Astrocyte of the cerebellum (primary cell): ENCODE measurements at regions not wholly inside any gene's neighbourhood (a gene's known extent, or its start where the extent isn't known, plus 50 kb on each side); places are given as distances from the start of the nearest gene placed in this dataset.

Experiments used
- DNase-seq: peaks from one replicate; pipeline ENCODE4 v3.0.0-alpha.2; 2011; ENCODE audit warnings: low read depth
- H3K4me3 ChIP-seq: 2 replicates; pipeline ENCODE4 v1.5.1; 2011; ENCODE audit warnings: mild to moderate bottlenecking, low read depth, low read length, moderate library complexity
- CTCF ChIP-seq: IDR thresholded peaks from 2 replicates; pipeline ENCODE4 v1.5.1; 2012; ENCODE audit warnings: low read length, low read depth, moderate library complexity, mild to moderate bottlenecking; ENCODE audit errors: missing control alignments
- in situ Hi-C: cut with HindIII; loops from 2 replicates; pipeline ENCODE4 v1.10.0; 2017; ENCODE audit warnings: low sequenced_read_pairs

- no peak for DNase-seq
- in situ Hi-C loops: no loop called here
- no peak for TF ChIP-seq CTCF
- H3K4me3 ChIP-seq: no peak overlapping the region
Observed at GRCh38 chr11:98455500-98456307, 565.0 kb upstream of the CNTN5 start.

- in situ Hi-C loops: no loop called here
- no peak for DNase-seq
- H3K4me3 ChIP-seq: no peak overlapping the region
- no peak for TF ChIP-seq CTCF
Observed at GRCh38 chr11:98456308-98456680, 564.5 kb upstream of the CNTN5 start.

- DNase-seq: no peak
- H3K4me3 ChIP-seq: no peak overlapping the region
- TF ChIP-seq CTCF: no peak
- in situ Hi-C loops: no loop called here
Observed at GRCh38 chr11:98495016-98495415, 525.7 kb upstream of the CNTN5 start.

- TF ChIP-seq CTCF: no peak
- H3K4me3 ChIP-seq: no peak overlapping the region
- in situ Hi-C loops: no loop called here
- no peak for DNase-seq
Observed at GRCh38 chr11:98495601-98496000, 525.1 kb upstream of the CNTN5 start.

- TF ChIP-seq CTCF: no peak
- in situ Hi-C loops: no loop called here
- DNase-seq: no peak
- no peak overlapping the region for H3K4me3 ChIP-seq
Observed at GRCh38 chr11:98507208-98507607, 513.5 kb upstream of the CNTN5 start.

- no peak overlapping the region for H3K4me3 ChIP-seq
- in situ Hi-C loops: no loop called here
- no peak for DNase-seq
- no peak for TF ChIP-seq CTCF
Observed at GRCh38 chr11:98512938-98513337, 507.8 kb upstream of the CNTN5 start.

- no peak for DNase-seq
- no peak for TF ChIP-seq CTCF
- no peak overlapping the region for H3K4me3 ChIP-seq
- in situ Hi-C loops: no loop called here
Observed at GRCh38 chr11:98531576-98531975, 489.2 kb upstream of the CNTN5 start.
